ENCODE measurements at regions not wholly inside any gene's neighbourhood (a gene's known extent, or its start where the extent isn't known, plus 50 kb on each side); places are given as distances from the start of the nearest gene placed in this dataset.
A peak's percentile ranks its signal among the peaks of the same experiment; 100 is the strongest.
"Not testable (repeated sequence)": the region's sequence is repeated elsewhere in the genome, so short reads cannot be mapped to it uniquely, and the experiment has no call there.

GRCh38 chr13:62379241-62379640, 963.6 kb upstream of the PCDH20 start:
- H3K9me3 ChIP-seq (ENCODE audit: control insufficient read depth in 2 of 2, insufficient read depth in 1 of 2, low read depth in 1 of 2, low read length in 1 of 2); H3K36me3 ChIP-seq (ENCODE audit: control insufficient read depth in 3 of 3, insufficient read depth in 2 of 3, low read depth in 1 of 3, low read length in 3 of 3); FAIRE-seq; DNase-seq; H3K27me3 ChIP-seq (ENCODE audit: control insufficient read depth in 3 of 3, insufficient read depth in 3 of 3, low read length in 3 of 3); H3K4me1 ChIP-seq (ENCODE audit: control insufficient read depth in 3 of 3, insufficient read depth in 2 of 3, low read depth in 1 of 3, low read length in 2 of 3); H3K4me3 ChIP-seq (ENCODE audit: low read depth in 1 of 3, low read length in 3 of 3); H3K27ac ChIP-seq (ENCODE audit: low read depth in 1 of 3, low read length in 2 of 3): not testable (repeated sequence)
- 84 to 92% (median 87%) methylated on average over 13 to 21 of the region's 21 CpGs for WGBS, 3 donors

GRCh38 chr13:62377838-62378237, 962.2 kb upstream of the PCDH20 start:
- FAIRE-seq, result no peak

GRCh38 chr13:62375653-62376052, 960.0 kb upstream of the PCDH20 start:
- H3K36me3 ChIP-seq (ENCODE audit: control insufficient read depth in 3 of 3, insufficient read depth in 2 of 3, low read depth in 1 of 3, low read length in 3 of 3), result no peaks in the 10 kb centered on the region
- no peak for FAIRE-seq
- no peaks in the 10 kb centered on the region for H3K4me1 ChIP-seq (ENCODE audit: control insufficient read depth in 3 of 3, insufficient read depth in 2 of 3, low read depth in 1 of 3, low read length in 2 of 3)
- no peak overlapping the region for H3K4me3 ChIP-seq (ENCODE audit: low read depth in 1 of 3, low read length in 3 of 3)
- no peaks in the 10 kb centered on the region for H3K27me3 ChIP-seq (ENCODE audit: control insufficient read depth in 3 of 3, insufficient read depth in 3 of 3, low read length in 3 of 3)
- 46 to 71% (median 54%) methylated on average over 2 of the region's 2 CpGs for WGBS, 3 donors
- H3K9me3 ChIP-seq (ENCODE audit: control insufficient read depth in 2 of 2, insufficient read depth in 1 of 2, low read depth in 1 of 2, low read length in 1 of 2), result no peaks in the 10 kb centered on the region
- peak in 1 of 2 donors; percentile 1 for DNase-seq
- H3K27ac ChIP-seq (ENCODE audit: low read depth in 1 of 3, low read length in 2 of 3), result no peak overlapping the region

More at GRCh38 chr13:62377838-62378237, 962.2 kb upstream of the PCDH20 start:
- no peaks in the 10 kb centered on the region for H3K4me1 ChIP-seq (ENCODE audit: control insufficient read depth in 3 of 3, insufficient read depth in 2 of 3, low read depth in 1 of 3, low read length in 2 of 3)
- H3K36me3 ChIP-seq (ENCODE audit: control insufficient read depth in 3 of 3, insufficient read depth in 2 of 3, low read depth in 1 of 3, low read length in 3 of 3), result no peaks in the 10 kb centered on the region
- 53 to 73% (median 61%) methylated on average over 1 of the region's 1 CpG for WGBS, 3 donors
- H3K27ac ChIP-seq (ENCODE audit: low read depth in 1 of 3, low read length in 2 of 3), result no peak overlapping the region
- no peak overlapping the region for H3K4me3 ChIP-seq (ENCODE audit: low read depth in 1 of 3, low read length in 3 of 3)
- no peaks in the 10 kb centered on the region for H3K27me3 ChIP-seq (ENCODE audit: control insufficient read depth in 3 of 3, insufficient read depth in 3 of 3, low read length in 3 of 3)
- H3K9me3 ChIP-seq (ENCODE audit: control insufficient read depth in 2 of 2, insufficient read depth in 1 of 2, low read depth in 1 of 2, low read length in 1 of 2), result no peaks in the 10 kb centered on the region
- DNase-seq, result no peak

- no peak overlapping the region for H3K4me3 ChIP-seq (ENCODE audit: low read depth in 1 of 3, low read length in 3 of 3)
- DNase-seq (peak in 1 of 2 donors; percentile 1), FAIRE-seq (no peak)
- no peaks in the 10 kb centered on the region for H3K27me3 ChIP-seq (ENCODE audit: control insufficient read depth in 3 of 3, insufficient read depth in 3 of 3, low read length in 3 of 3)
- WGBS, 3 donors, result 25 to 65% (median 36%) methylated on average over 2 of the region's 2 CpGs
- no peaks in the 10 kb centered on the region for H3K9me3 ChIP-seq (ENCODE audit: control insufficient read depth in 2 of 2, insufficient read depth in 1 of 2, low read depth in 1 of 2, low read length in 1 of 2)
- H3K4me1 ChIP-seq (ENCODE audit: control insufficient read depth in 3 of 3, insufficient read depth in 2 of 3, low read depth in 1 of 3, low read length in 2 of 3), result no peaks in the 10 kb centered on the region
- no peak overlapping the region for H3K27ac ChIP-seq (ENCODE audit: low read depth in 1 of 3, low read length in 2 of 3)
- no peaks in the 10 kb centered on the region for H3K36me3 ChIP-seq (ENCODE audit: control insufficient read depth in 3 of 3, insufficient read depth in 2 of 3, low read depth in 1 of 3, low read length in 3 of 3)
Measured at GRCh38 chr13:62371737-62372136, 956.1 kb upstream of the PCDH20 start.

GRCh38 chr13:62367971-62368370, 952.3 kb upstream of the PCDH20 start:
- not testable (repeated sequence) for H3K36me3 ChIP-seq (ENCODE audit: control insufficient read depth in 3 of 3, insufficient read depth in 2 of 3, low read depth in 1 of 3, low read length in 3 of 3); FAIRE-seq; H3K4me1 ChIP-seq (ENCODE audit: control insufficient read depth in 3 of 3, insufficient read depth in 2 of 3, low read depth in 1 of 3, low read length in 2 of 3); H3K27me3 ChIP-seq (ENCODE audit: control insufficient read depth in 3 of 3, insufficient read depth in 3 of 3, low read length in 3 of 3); H3K9me3 ChIP-seq (ENCODE audit: control insufficient read depth in 2 of 2, insufficient read depth in 1 of 2, low read depth in 1 of 2, low read length in 1 of 2); H3K4me3 ChIP-seq (ENCODE audit: low read depth in 1 of 3, low read length in 3 of 3); DNase-seq; H3K27ac ChIP-seq (ENCODE audit: low read depth in 1 of 3, low read length in 2 of 3)
- 84 to 90% (median 88%) methylated on average over 3 of the region's 3 CpGs for WGBS, 3 donors

GRCh38 chr13:62360609-62361008, 945.0 kb upstream of the PCDH20 start:
- FAIRE-seq (no peak), DNase-seq (no peak)
- H3K4me3 ChIP-seq (ENCODE audit: low read depth in 1 of 3, low read length in 3 of 3), result no peak overlapping the region
- no peak overlapping the region for H3K27ac ChIP-seq (ENCODE audit: low read depth in 1 of 3, low read length in 2 of 3)
- no peaks in the 10 kb centered on the region for H3K36me3 ChIP-seq (ENCODE audit: control insufficient read depth in 3 of 3, insufficient read depth in 2 of 3, low read depth in 1 of 3, low read length in 3 of 3)
- no peaks in the 10 kb centered on the region for H3K27me3 ChIP-seq (ENCODE audit: control insufficient read depth in 3 of 3, insufficient read depth in 3 of 3, low read length in 3 of 3)
- H3K9me3 ChIP-seq (ENCODE audit: control insufficient read depth in 2 of 2, insufficient read depth in 1 of 2, low read depth in 1 of 2, low read length in 1 of 2), result peaks cover 0 to 3% of the 10 kb centered on the region in 2 donors
- H3K4me1 ChIP-seq (ENCODE audit: control insufficient read depth in 3 of 3, insufficient read depth in 2 of 3, low read depth in 1 of 3, low read length in 2 of 3), result no peaks in the 10 kb centered on the region

- Histone ChIP-seq H3K4me1 (ENCODE audit: control insufficient read depth in 3 of 3, insufficient read depth in 2 of 3, low read depth in 1 of 3, low read length in 2 of 3) (no peaks in the 10 kb centered on the region), H3K27me3 (ENCODE audit: control insufficient read depth in 3 of 3, insufficient read depth in 3 of 3, low read length in 3 of 3) (no peaks in the 10 kb centered on the region), H3K4me3 (ENCODE audit: low read depth in 1 of 3, low read length in 3 of 3) (no peak overlapping the region), H3K27ac (ENCODE audit: low read depth in 1 of 3, low read length in 2 of 3) (no peak overlapping the region), H3K9me3 (ENCODE audit: control insufficient read depth in 2 of 2, insufficient read depth in 1 of 2, low read depth in 1 of 2, low read length in 1 of 2) (peaks cover 0 to 3% of the 10 kb centered on the region in 2 donors), H3K36me3 (ENCODE audit: control insufficient read depth in 3 of 3, insufficient read depth in 2 of 3, low read depth in 1 of 3, low read length in 3 of 3) (no peaks in the 10 kb centered on the region)
- FAIRE-seq (no peak), DNase-seq (no peak)
Measured at GRCh38 chr13:62358646-62358932, 942.9 kb upstream of the PCDH20 start.

- no peaks in the 10 kb centered on the region for H3K4me1 ChIP-seq (ENCODE audit: control insufficient read depth in 3 of 3, insufficient read depth in 2 of 3, low read depth in 1 of 3, low read length in 2 of 3)
- 5 to 33% (median 23%) methylated on average over 2 of the region's 2 CpGs for WGBS, 3 donors
- H3K27ac ChIP-seq (ENCODE audit: low read depth in 1 of 3, low read length in 2 of 3), result no peak overlapping the region
- H3K4me3 ChIP-seq (ENCODE audit: low read depth in 1 of 3, low read length in 3 of 3), result no peak overlapping the region
- no peaks in the 10 kb centered on the region for H3K27me3 ChIP-seq (ENCODE audit: control insufficient read depth in 3 of 3, insufficient read depth in 3 of 3, low read length in 3 of 3)
- H3K9me3 ChIP-seq (ENCODE audit: control insufficient read depth in 2 of 2, insufficient read depth in 1 of 2, low read depth in 1 of 2, low read length in 1 of 2), result peaks cover 0 to 3% of the 10 kb centered on the region in 2 donors
- FAIRE-seq (no peak), DNase-seq (peak; percentile 7 to 14)
- no peaks in the 10 kb centered on the region for H3K36me3 ChIP-seq (ENCODE audit: control insufficient read depth in 3 of 3, insufficient read depth in 2 of 3, low read depth in 1 of 3, low read length in 3 of 3)
Measured at GRCh38 chr13:62357887-62358645, 942.4 kb upstream of the PCDH20 start.

- 21 to 37% (median 22%) methylated on average over 1 of the region's 1 CpG for WGBS, 3 donors
- Histone ChIP-seq H3K27me3 (ENCODE audit: control insufficient read depth in 3 of 3, insufficient read depth in 3 of 3, low read length in 3 of 3) (no peaks in the 10 kb centered on the region), H3K9me3 (ENCODE audit: control insufficient read depth in 2 of 2, insufficient read depth in 1 of 2, low read depth in 1 of 2, low read length in 1 of 2) (peaks cover 0 to 3% of the 10 kb centered on the region in 2 donors), H3K27ac (ENCODE audit: low read depth in 1 of 3, low read length in 2 of 3) (no peak overlapping the region), H3K36me3 (ENCODE audit: control insufficient read depth in 3 of 3, insufficient read depth in 2 of 3, low read depth in 1 of 3, low read length in 3 of 3) (no peaks in the 10 kb centered on the region), H3K4me1 (ENCODE audit: control insufficient read depth in 3 of 3, insufficient read depth in 2 of 3, low read depth in 1 of 3, low read length in 2 of 3) (no peaks in the 10 kb centered on the region), H3K4me3 (ENCODE audit: low read depth in 1 of 3, low read length in 3 of 3) (no peak overlapping the region)
- FAIRE-seq (no peak), DNase-seq (no peak)
Measured at GRCh38 chr13:62356977-62357376, 941.3 kb upstream of the PCDH20 start.
